IMR-90 (cell line): ENCODE measurements at regions not wholly inside any gene's neighbourhood (a gene's known extent, or its start where the extent isn't known, plus 50 kb on each side); places are given as distances from the start of the nearest gene placed in this dataset.

Experiments used
- ATAC-seq: fragments of 200-7000 bp; cut with Tn5 transposase; 2 replicates; pipeline ENCODE4 v1.9.1; 2020; ENCODE audit warnings: low read depth, mild to moderate bottlenecking, moderate library complexity
- BruUV-seq: library from RNA; stranded (reverse); fragments of 400-500 nt; replicated peaks from 2 replicates; lab custom pipeline; 2021; lab: Mats Ljungman, UMichigan
- CTCF ChIA-PET: fragments of 300-600 bp; formaldehyde crosslinking; extraction: SDS; loops from one replicate; lab custom pipeline; 2021; ENCODE audit warnings: antibody characterized with exemption; lab: Yijun Ruan, JAX
- POLR2A ChIA-PET: fragments of 300-600 bp; sonication (Branson Sonifier 250); formaldehyde crosslinking; loops from one replicate; lab custom pipeline; 2022; ENCODE audit warnings: antibody characterized with exemption; ENCODE audit not compliant: unreplicated experiment; lab: Charles Lee
- DNase-seq: peaks from one replicate; pipeline ENCODE4 v3.0.0; 2013
- H2AFZ ChIP-seq: replicated peaks from 2 replicates; pipeline ENCODE3; 2013; ENCODE audit warnings: low read length, mild to moderate bottlenecking; ENCODE audit not compliant: poor library complexity
- H2AK5ac ChIP-seq: 2 replicates; pipeline ENCODE4 v1.6.1; 2013; ENCODE audit warnings: low read depth, low read length, inconsistent platforms
- H2AK9ac ChIP-seq: replicated peaks from 2 replicates; pipeline ENCODE3; 2013; ENCODE audit warnings: mild to moderate bottlenecking, low read depth, low read length, moderate library complexity; ENCODE audit not compliant: poor library complexity
- H2BK120ac ChIP-seq: 2 replicates; pipeline ENCODE4 v1.6.1; 2013; ENCODE audit warnings: low read depth, low read length, inconsistent platforms
- H2BK15ac ChIP-seq: 3 replicates; pipeline ENCODE4 v1.6.1; 2013; ENCODE audit warnings: low read depth, low read length, inconsistent platforms
- H2BK20ac ChIP-seq: 2 replicates; pipeline ENCODE4 v1.6.1; 2013; ENCODE audit warnings: low read depth, mild to moderate bottlenecking, inconsistent platforms, low read length, moderate library complexity
- H2BK5ac ChIP-seq: 2 replicates; pipeline ENCODE4 v1.6.1; 2013; ENCODE audit warnings: mild to moderate bottlenecking, low read depth, low read length, inconsistent platforms; ENCODE audit not compliant: poor library complexity, severe bottlenecking
- H3K14ac ChIP-seq: replicated peaks from 2 replicates; pipeline ENCODE4 v1.6.1; 2013; ENCODE audit warnings: low read depth, low read length, inconsistent platforms
- H3K18ac ChIP-seq: 2 replicates; pipeline ENCODE4 v1.6.1; 2013; ENCODE audit warnings: low read depth, low read length, control low read depth
- H3K23ac ChIP-seq: 2 replicates; pipeline ENCODE4 v1.6.1; 2013; ENCODE audit warnings: low read depth, low read length, inconsistent platforms
- H3K27ac ChIP-seq: 2 replicates; pipeline ENCODE4 v1.5.1; 2013; ENCODE audit warnings: mild to moderate bottlenecking, control low read depth, low read length; ENCODE audit not compliant: insufficient read depth
- H3K27me3 ChIP-seq: 2 replicates; pipeline ENCODE4 v1.6.1; 2013; ENCODE audit warnings: low read length; ENCODE audit not compliant: control insufficient read depth, insufficient read depth
- H3K36me3 ChIP-seq: 2 replicates; pipeline ENCODE4 v1.6.1; 2013; ENCODE audit warnings: low read length, mixed read lengths; ENCODE audit not compliant: control insufficient read depth, insufficient read depth
- H3K4ac ChIP-seq: 2 replicates; pipeline ENCODE4 v1.6.1; 2013; ENCODE audit warnings: low read depth, low read length, inconsistent platforms
- H3K4me1 ChIP-seq: 2 replicates; pipeline ENCODE4 v1.6.1; 2013; ENCODE audit warnings: low read length, mixed read lengths; ENCODE audit not compliant: control insufficient read depth, insufficient read depth
- H3K4me2 ChIP-seq: 2 replicates; pipeline ENCODE4 v1.6.1; 2013; ENCODE audit warnings: low read depth, mild to moderate bottlenecking, control low read depth, low read length, moderate library complexity
- H3K4me3 ChIP-seq: 2 replicates; pipeline ENCODE4 v1.5.1; 2013; ENCODE audit warnings: low read depth, mild to moderate bottlenecking, control low read depth, low read length, moderate library complexity; ENCODE audit not compliant: insufficient read depth
- H3K56ac ChIP-seq: 2 replicates; pipeline ENCODE4 v1.6.1; 2013; ENCODE audit warnings: low read length, inconsistent platforms; ENCODE audit not compliant: insufficient read depth; ENCODE audit errors: extremely low read depth
- H3K79me1 ChIP-seq, 2 experiments: 2 replicates each; pipeline ENCODE4 v1.6.1; 2013; ENCODE audit warnings: low read length in 2 of 2, inconsistent platforms in 1 of 2, low read depth in 1 of 2
- H3K9ac ChIP-seq: 2 replicates; pipeline ENCODE4 v1.6.1; 2013; ENCODE audit warnings: low read depth, low read length, control low read depth
- H3K9me1 ChIP-seq: 2 replicates; pipeline ENCODE4 v1.6.1; 2013; ENCODE audit warnings: low read length, inconsistent platforms; ENCODE audit not compliant: insufficient read depth
- H3K9me3 ChIP-seq: 2 replicates; pipeline ENCODE4 v1.6.1; 2013; ENCODE audit warnings: low read length; ENCODE audit not compliant: control insufficient read depth, insufficient read depth
- H4K20me1 ChIP-seq: 2 replicates; pipeline ENCODE4 v1.6.1; 2013; ENCODE audit warnings: low read length, inconsistent platforms; ENCODE audit not compliant: insufficient read depth
- H4K5ac ChIP-seq: 2 replicates; pipeline ENCODE4 v1.6.1; 2013; ENCODE audit warnings: mild to moderate bottlenecking, low read depth, low read length, control low read depth
- H4K8ac ChIP-seq, 2 experiments: 2 replicates each; pipeline ENCODE4 v1.6.1; 2013; ENCODE audit warnings: low read depth in 2 of 2, low read length in 2 of 2, control low read depth in 1 of 2, inconsistent platforms in 1 of 2
- H4K91ac ChIP-seq: 2 replicates; pipeline ENCODE4 v1.6.1; 2013; ENCODE audit warnings: low read depth, low read length, inconsistent platforms; ENCODE audit not compliant: insufficient read depth
- BHLHE40 ChIP-seq: fragments of 150-350 bp; IDR thresholded peaks from 2 replicates; pipeline ENCODE4 v1.6.1; 2016; ENCODE audit warnings: mild to moderate bottlenecking, low read depth, low read length
- CEBPB ChIP-seq: IDR thresholded peaks from 2 replicates; pipeline ENCODE4 v1.6.1; 2012; ENCODE audit warnings: low read depth, low read length, improper control_type of control experiment
- CHD1 ChIP-seq: IDR thresholded peaks from 2 replicates; pipeline ENCODE4 v1.6.1; 2012; ENCODE audit warnings: low read depth, low read length, improper control_type of control experiment
- ELK1 ChIP-seq: fragments of 150-350 bp; IDR thresholded peaks from 2 replicates; pipeline ENCODE4 v1.6.1; 2016; ENCODE audit warnings: low read depth, mild to moderate bottlenecking, low read length, moderate library complexity, borderline replicate concordance
- FOS ChIP-seq: fragments of 150-350 bp; IDR thresholded peaks from 2 replicates; pipeline ENCODE4 v1.6.1; 2016; ENCODE audit warnings: low read depth, low read length
- MAFK ChIP-seq: IDR thresholded peaks from 2 replicates; pipeline ENCODE4 v1.6.1; 2012; ENCODE audit warnings: low read depth, low read length, improper control_type of control experiment
- MAZ ChIP-seq: IDR thresholded peaks from 2 replicates; pipeline ENCODE4 v1.6.1; 2012; ENCODE audit warnings: low read depth, mild to moderate bottlenecking, low read length, improper control_type of control experiment, moderate library complexity, borderline replicate concordance
- MXI1 ChIP-seq: IDR thresholded peaks from 2 replicates; pipeline ENCODE4 v1.6.1; 2012; ENCODE audit warnings: low read depth, mild to moderate bottlenecking, low read length, moderate library complexity, borderline replicate concordance
- NFE2L2 ChIP-seq: fragments of 150-350 bp; IDR thresholded peaks from 2 replicates; pipeline ENCODE4 v1.6.1; 2016; ENCODE audit warnings: low read depth, mild to moderate bottlenecking, low read length
- POLR2A ChIP-seq: IDR thresholded peaks from 2 replicates; pipeline ENCODE4 v1.6.1; 2012; ENCODE audit warnings: mild to moderate bottlenecking, low read depth, low read length
- RAD21 ChIP-seq: IDR thresholded peaks from 2 replicates; pipeline ENCODE4 v1.6.1; 2012; ENCODE audit warnings: low read length, improper control_type of control experiment
- RCOR1 ChIP-seq: IDR thresholded peaks from 2 replicates; pipeline ENCODE4 v1.6.1; 2012; ENCODE audit warnings: mild to moderate bottlenecking, low read length, improper control_type of control experiment; ENCODE audit not compliant: insufficient replicate concordance
- RFX5 ChIP-seq: IDR thresholded peaks from 2 replicates; pipeline ENCODE4 v1.8.0; 2012; ENCODE audit warnings: low read depth, mild to moderate bottlenecking, low read length, moderate library complexity
- SMC3 ChIP-seq: fragments of 150-350 bp; IDR thresholded peaks from 2 replicates; pipeline ENCODE4 v1.6.1; 2016; ENCODE audit warnings: low read depth, mild to moderate bottlenecking, antibody characterized with exemption, low read length, moderate library complexity
- WGBS, 2 experiments: methylation state at CpG; one replicate each; pipeline versions ENCODE4 v1.1.5 to v1.1.7; 2013; ENCODE audit warnings: missing lambda C conversion rate in 2 of 2; ENCODE audit not compliant: insufficient read length in 1 of 2; ENCODE audit errors: extremely low coverage in 2 of 2; 5-methylcytosine and 5-hydroxymethylcytosine counted together
- dilution Hi-C: fragments of 300-500 bp; cut with HindIII; formaldehyde crosslinking; loops from one replicate; pipeline ENCODE4 v1.14.3; 2018; ENCODE audit warnings: low sequenced_read_pairs; ENCODE audit not compliant: unreplicated experiment
- in situ Hi-C: fragments of 300-500 bp; cut with MboI; formaldehyde crosslinking; loops from 3 replicates; pipeline ENCODE4 v1.14.3; 2019; ENCODE audit warnings: low sequenced_read_pairs, inconsistent platforms, mixed read lengths
- intact Hi-C: fragments of 100-400 bp; cut with micrococcal nuclease; formaldehyde crosslinking; loops from 2 replicates; pipeline ENCODE4 v1.10.0; 2022
- TF ChIP-seq, protein P1 (sequence below): fragments of 150-350 bp; IDR thresholded peaks from 2 replicates; pipeline ENCODE4 v1.6.1; 2017; ENCODE audit warnings: mild to moderate bottlenecking, antibody characterized with exemption, low read length, low read depth
- TF ChIP-seq, protein P2 (sequence below): conservative IDR thresholded peaks from 2 replicates; pipeline ENCODE4 v1.5.1; 2012; ENCODE audit warnings: mild to moderate bottlenecking, low read depth, low read length, improper control_type of control experiment

GRCh38 chr20:12467758-12468157, 541.0 kb upstream of the SPTLC3 start:
- no peak overlapping the region for H2AK9ac ChIP-seq
- H2AFZ ChIP-seq: no peak overlapping the region
- no CpG with 5 or more reads among the region's 4 CpGs for WGBS, 2 experiments
- DNase-seq (no peak), ATAC-seq (no peak)
- H2BK20ac ChIP-seq: no peak overlapping the region
- no peak overlapping the region for H3K23ac ChIP-seq
- peaks cover 10% of the 10 kb centered on the region for H3K9me3 ChIP-seq
- POLR2A ChIA-PET: no interaction called here
- H3K14ac ChIP-seq: no peak overlapping the region
- CTCF ChIA-PET: no interaction called here
- no peak overlapping the region for H2BK15ac ChIP-seq
- no peak overlapping the region for H3K18ac ChIP-seq
- dilution Hi-C loops: no loop called here
- no peak overlapping the region for H2AK5ac ChIP-seq
- TF ChIP-seq MXI1: no peak
- TF ChIP-seq, protein P1, sequence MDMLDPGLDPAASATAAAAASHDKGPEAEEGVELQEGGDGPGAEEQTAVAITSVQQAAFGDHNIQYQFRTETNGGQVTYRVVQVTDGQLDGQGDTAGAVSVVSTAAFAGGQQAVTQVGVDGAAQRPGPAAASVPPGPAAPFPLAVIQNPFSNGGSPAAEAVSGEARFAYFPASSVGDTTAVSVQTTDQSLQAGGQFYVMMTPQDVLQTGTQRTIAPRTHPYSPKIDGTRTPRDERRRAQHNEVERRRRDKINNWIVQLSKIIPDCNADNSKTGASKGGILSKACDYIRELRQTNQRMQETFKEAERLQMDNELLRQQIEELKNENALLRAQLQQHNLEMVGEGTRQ: no peak
- no peak for TF ChIP-seq POLR2A
- no peak for TF ChIP-seq ELK1
- no peak for TF ChIP-seq CEBPB
- TF ChIP-seq BHLHE40: no peak
- TF ChIP-seq RAD21: no peak
- TF ChIP-seq RCOR1: no peak
- no peak for TF ChIP-seq MAFK
- no peak for TF ChIP-seq NFE2L2
- no peak for TF ChIP-seq SMC3
- no peak for TF ChIP-seq MAZ
- TF ChIP-seq, protein P2, sequence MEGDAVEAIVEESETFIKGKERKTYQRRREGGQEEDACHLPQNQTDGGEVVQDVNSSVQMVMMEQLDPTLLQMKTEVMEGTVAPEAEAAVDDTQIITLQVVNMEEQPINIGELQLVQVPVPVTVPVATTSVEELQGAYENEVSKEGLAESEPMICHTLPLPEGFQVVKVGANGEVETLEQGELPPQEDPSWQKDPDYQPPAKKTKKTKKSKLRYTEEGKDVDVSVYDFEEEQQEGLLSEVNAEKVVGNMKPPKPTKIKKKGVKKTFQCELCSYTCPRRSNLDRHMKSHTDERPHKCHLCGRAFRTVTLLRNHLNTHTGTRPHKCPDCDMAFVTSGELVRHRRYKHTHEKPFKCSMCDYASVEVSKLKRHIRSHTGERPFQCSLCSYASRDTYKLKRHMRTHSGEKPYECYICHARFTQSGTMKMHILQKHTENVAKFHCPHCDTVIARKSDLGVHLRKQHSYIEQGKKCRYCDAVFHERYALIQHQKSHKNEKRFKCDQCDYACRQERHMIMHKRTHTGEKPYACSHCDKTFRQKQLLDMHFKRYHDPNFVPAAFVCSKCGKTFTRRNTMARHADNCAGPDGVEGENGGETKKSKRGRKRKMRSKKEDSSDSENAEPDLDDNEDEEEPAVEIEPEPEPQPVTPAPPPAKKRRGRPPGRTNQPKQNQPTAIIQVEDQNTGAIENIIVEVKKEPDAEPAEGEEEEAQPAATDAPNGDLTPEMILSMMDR: no peak
- TF ChIP-seq RFX5: no peak
- no peak for TF ChIP-seq CHD1
- no peak for TF ChIP-seq FOS
- in situ Hi-C loops: no loop called here
- no peak overlapping the region for H3K4ac ChIP-seq
- H3K27ac ChIP-seq: no peak overlapping the region
- no peak overlapping the region for H2BK5ac ChIP-seq
- H3K36me3 ChIP-seq: no peaks in the 10 kb centered on the region
- no peak overlapping the region for H3K4me2 ChIP-seq
- H3K9ac ChIP-seq: no peak overlapping the region
- no peak overlapping the region for H2BK120ac ChIP-seq
- no TSS peak for BruUV-seq
- no peak overlapping the region for H3K4me3 ChIP-seq
- no peak overlapping the region for H4K5ac ChIP-seq
- no peaks in the 10 kb centered on the region for H3K9me1 ChIP-seq
- no peak overlapping the region for H3K56ac ChIP-seq
- H4K8ac ChIP-seq: no peak overlapping the region
- H4K91ac ChIP-seq: no peak overlapping the region
- H3K27me3 ChIP-seq: no peaks in the 10 kb centered on the region
- no peaks in the 10 kb centered on the region for H3K4me1 ChIP-seq
- no peaks in the 10 kb centered on the region for H3K79me1 ChIP-seq
- intact Hi-C loops: no loop called here
- no peaks in the 10 kb centered on the region for H4K20me1 ChIP-seq
